ENCODE measurements at regions not wholly inside any gene's neighbourhood (a gene's known extent, or its start where the extent isn't known, plus 50 kb on each side); places are given as distances from the start of the nearest gene placed in this dataset.

DNA sequence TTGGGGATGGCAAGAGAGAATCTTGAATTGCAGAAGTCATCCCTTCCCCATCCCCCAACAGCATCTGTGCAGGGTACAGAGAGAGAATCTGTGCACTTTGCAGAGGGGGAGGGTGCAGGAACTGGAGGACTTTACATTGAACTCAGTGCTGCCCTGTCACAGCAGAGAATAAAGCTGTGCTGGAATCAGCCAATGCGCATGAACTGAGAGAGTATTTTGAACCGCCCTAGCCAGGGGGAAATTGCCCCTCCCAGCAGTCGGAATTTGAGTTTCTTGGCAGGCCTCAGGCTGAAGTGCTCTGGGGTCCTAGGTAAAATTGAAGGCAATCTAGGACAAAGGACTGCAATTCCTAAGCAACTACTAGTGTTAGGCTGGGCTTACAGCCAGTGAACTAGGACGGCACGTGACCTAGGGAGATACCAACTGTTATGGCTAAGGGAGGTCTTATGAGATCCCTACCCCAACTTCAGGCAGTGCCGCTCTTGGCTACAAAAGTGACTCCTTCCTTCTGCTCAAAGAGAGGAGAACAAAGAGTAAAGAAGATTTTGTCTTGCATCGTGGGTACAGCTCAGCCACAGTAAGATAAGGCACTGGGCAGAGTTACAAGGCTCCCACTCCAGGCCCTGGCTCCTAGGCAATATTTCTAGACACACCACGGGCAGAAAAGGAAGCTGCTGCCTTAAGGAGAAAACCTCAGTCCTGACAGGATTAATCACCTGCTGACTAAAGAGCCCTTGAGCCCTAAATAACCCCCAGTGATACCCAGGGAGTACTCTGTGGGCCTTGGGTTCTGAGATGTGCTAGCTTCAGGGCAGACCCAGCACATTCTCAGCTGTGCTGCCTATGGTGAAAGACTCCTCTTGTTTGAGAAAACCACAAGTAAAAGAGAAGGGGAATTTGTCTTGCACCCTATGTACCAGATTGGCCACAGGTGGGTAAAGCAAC, 300.5 kb upstream of the ALCAM start:
- DNase-seq: no peak
- Histone ChIP-seq H3K9me3 (no peaks in the 10 kb centered on the region), H3K4me1 (no peaks in the 10 kb centered on the region), H3K27me3 (no peaks in the 10 kb centered on the region), H3K4me3 (no peak overlapping the region), H3K36me3 (no peaks in the 10 kb centered on the region), H3K27ac (no peak overlapping the region)
- WGBS, 2 donors: 74 to 79% methylated on average over 6 to 7 of the region's 8 CpGs
- TF ChIP-seq POLR2A (IDR thresholded peaks at IDR 0.05): no peak
- TF ChIP-seq, protein P1, sequence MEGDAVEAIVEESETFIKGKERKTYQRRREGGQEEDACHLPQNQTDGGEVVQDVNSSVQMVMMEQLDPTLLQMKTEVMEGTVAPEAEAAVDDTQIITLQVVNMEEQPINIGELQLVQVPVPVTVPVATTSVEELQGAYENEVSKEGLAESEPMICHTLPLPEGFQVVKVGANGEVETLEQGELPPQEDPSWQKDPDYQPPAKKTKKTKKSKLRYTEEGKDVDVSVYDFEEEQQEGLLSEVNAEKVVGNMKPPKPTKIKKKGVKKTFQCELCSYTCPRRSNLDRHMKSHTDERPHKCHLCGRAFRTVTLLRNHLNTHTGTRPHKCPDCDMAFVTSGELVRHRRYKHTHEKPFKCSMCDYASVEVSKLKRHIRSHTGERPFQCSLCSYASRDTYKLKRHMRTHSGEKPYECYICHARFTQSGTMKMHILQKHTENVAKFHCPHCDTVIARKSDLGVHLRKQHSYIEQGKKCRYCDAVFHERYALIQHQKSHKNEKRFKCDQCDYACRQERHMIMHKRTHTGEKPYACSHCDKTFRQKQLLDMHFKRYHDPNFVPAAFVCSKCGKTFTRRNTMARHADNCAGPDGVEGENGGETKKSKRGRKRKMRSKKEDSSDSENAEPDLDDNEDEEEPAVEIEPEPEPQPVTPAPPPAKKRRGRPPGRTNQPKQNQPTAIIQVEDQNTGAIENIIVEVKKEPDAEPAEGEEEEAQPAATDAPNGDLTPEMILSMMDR (IDR thresholded peaks at IDR 0.05): no peak
- intact Hi-C loops (cut with DNase I): no loop called here

- DNase-seq: no peak
- Histone ChIP-seq H3K36me3 (no peaks in the 10 kb centered on the region), H3K4me1 (no peaks in the 10 kb centered on the region), H3K4me3 (no peak overlapping the region), H3K9me3 (no peaks in the 10 kb centered on the region), H3K27ac (no peak overlapping the region), H3K27me3 (no peaks in the 10 kb centered on the region)
- no peak for TF ChIP-seq POLR2A (IDR thresholded peaks at IDR 0.05)
- TF ChIP-seq, protein P1 (IDR thresholded peaks at IDR 0.05): no peak
- intact Hi-C loops (cut with DNase I): no loop called here
- 51 to 52% methylated on average over 3 of the region's 3 CpGs for WGBS, 2 donors
These were observed 299.3 kb upstream of the ALCAM start for GRCh38 chr3:105067361-105067760.

GRCh38 chr3:105077060-105077822, 289.5 kb upstream of the ALCAM start:
- no peaks in the 10 kb centered on the region for H3K27me3 ChIP-seq
- intact Hi-C loops (cut with DNase I): no loop called here
- 82% methylated on average over 4 of the region's 4 CpGs for WGBS, 2 donors
- no peaks in the 10 kb centered on the region for H3K4me1 ChIP-seq
- no peaks in the 10 kb centered on the region for H3K36me3 ChIP-seq
- H3K9me3 ChIP-seq: no peaks in the 10 kb centered on the region
- H3K4me3 ChIP-seq: no peak overlapping the region
- TF ChIP-seq, protein P1 (IDR thresholded peaks at IDR 0.05): no peak
- TF ChIP-seq POLR2A (IDR thresholded peaks at IDR 0.05): no peak
- H3K27ac ChIP-seq: no peak overlapping the region
- DNase-seq: no peak

GRCh38 chr3:105083945-105084344, 282.8 kb upstream of the ALCAM start:
- WGBS, 2 donors: 92 to 100% methylated on average over 1 of the region's 1 CpG
- intact Hi-C loops (cut with DNase I): no loop called here

More at GRCh38 chr3:105083945-105084344, 282.8 kb upstream of the ALCAM start:
- Histone ChIP-seq H3K36me3 (no peaks in the 10 kb centered on the region), H3K9me3 (no peaks in the 10 kb centered on the region), H3K4me1 (no peaks in the 10 kb centered on the region), H3K27me3 (no peaks in the 10 kb centered on the region), H3K27ac (no peak overlapping the region), H3K4me3 (no peak overlapping the region)
- no peak for DNase-seq
- TF ChIP-seq POLR2A (IDR thresholded peaks at IDR 0.05): no peak
- TF ChIP-seq, protein P1 (IDR thresholded peaks at IDR 0.05): no peak
